NCI-H524 (cell line): ENCODE measurements at regions not wholly inside any gene's neighbourhood (a gene's known extent, or its start where the extent isn't known, plus 50 kb on each side); places are given as distances from the start of the nearest gene placed in this dataset.

ENCODE experiments used
- DNase-seq, 2 experiments: peaks; one replicate each; lab custom pipeline; 2025; lab: John Stamatoyannopoulos, UW

DNA sequence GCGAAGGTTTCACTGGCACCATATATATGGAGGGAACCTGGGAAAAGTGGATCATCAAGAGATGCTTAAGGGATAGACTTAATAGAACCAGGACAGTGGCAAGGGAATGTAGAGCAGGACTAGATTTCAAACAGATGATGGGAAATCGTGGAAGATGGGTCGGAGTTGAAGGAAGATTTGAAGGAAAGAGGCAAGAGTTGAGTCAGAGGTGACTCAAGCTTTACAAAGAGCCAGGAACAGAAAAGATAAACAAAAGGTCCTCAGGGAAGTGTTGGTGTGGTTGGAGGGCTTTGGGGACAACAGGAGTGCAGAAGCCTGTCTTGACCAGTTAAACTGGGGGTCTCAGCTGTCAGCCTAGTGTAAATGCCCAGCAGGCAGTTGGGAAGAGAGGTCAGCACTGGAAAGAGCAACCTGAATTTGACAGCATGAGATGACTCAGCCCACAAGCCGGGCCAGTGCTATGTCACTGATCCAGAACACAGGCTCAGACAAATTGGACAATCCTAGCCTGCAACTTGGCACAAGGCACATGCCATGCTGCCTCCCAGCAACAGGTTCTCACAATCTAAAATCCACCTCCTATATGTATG lies 230.5 kb downstream of the IDS start:
- DNase-seq: no peak

DNA sequence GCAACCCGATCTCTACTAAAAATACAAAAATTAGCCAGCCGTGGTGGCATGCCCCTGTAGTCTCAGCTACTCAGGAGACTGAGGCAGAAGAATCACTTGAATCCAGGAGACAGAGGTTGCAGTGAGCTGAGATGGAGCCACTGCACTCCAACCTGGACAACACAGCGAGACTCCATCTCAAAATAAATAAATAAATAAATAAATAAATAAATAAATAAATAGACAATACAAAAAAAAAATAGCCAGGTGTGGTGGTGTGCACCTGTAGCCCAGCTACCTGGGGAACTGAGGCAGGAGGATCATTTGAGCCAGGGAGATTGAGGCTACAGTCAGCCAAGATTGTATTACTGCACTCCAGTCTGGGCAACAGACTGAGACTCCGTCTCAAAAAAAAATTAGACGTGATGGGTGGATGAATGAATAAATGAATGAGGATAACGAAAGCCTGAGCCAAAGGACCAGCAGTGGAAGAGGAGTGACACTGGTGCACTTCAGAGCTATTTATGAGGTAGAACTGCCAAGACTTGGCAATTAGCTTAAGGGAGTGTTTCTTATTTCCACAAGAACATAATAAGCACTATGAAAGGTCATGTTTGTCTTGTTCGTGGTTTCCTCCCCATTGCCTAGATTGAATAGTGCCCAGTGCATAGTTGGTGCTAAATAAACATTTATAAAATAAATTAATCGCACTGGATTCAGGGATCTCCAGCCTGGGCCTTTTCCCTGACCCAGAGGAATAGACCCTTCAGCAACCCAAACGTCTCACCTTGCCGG lies 232.2 kb downstream of the IDS start:
- DNase-seq: no peak

DNA sequence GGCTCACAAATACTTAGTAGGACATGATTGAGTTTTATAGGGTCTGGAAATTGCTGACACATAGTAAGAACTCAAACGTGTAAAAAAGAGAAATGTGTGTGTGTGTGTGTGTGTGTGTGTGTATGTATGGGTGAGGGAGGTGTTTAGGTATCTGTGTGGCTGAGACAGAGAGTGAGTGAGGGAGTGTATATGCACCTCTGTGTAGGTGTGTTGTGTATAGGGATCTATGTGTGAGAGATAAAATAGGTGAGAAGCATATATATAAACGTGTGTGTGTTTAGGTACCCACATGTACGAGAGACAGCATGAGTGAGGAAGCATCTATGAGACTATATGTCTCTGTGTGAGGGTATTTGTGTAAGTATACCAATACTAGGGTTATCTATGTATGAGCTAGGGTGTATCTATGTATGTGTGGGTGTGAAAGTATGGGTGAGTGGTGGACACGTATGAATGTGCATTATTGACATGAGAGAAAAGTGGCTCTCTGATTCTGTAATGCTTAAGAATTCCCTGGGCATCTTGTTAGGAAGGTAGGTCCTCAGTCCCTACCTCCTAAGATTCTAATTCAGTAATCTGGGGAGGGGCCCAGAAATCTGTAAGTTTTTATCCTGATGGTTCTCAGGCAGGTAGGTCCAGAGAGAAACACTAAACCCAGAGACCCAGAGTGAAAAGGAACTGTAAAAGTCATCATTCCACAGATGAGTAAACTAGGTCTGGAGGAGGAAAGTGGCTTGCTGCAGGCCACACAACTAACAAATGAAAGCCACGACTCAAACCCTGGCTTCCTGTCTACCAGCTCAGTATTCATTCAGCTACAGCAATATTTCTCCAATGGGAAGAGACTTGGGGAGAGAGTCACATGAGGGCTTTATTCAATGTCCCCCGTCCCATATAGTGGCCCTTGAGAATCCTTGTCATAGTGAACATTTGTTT lies 237.0 kb downstream of the IDS start:
- DNase-seq: no peak

DNA sequence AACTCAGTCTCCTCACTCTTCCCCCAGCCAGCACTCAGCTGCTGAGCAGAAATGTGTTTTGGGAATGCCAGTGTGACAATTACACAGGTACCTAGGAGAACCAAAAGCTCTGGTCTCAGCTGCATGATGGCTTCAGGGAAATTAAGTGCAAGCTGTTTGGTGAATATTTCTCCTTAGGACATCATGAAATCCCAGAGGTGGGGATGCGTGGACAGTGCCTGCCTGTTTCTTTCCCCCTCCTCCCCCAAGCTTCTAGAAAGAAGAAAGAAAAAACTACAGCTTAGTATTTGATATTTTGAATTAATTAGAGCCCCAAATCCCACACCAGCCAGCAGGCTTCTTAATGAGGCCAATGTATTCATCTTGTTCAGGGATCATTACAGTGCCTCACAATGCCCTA lies 243.0 kb downstream of the IDS start:
- DNase-seq: no peak

DNA sequence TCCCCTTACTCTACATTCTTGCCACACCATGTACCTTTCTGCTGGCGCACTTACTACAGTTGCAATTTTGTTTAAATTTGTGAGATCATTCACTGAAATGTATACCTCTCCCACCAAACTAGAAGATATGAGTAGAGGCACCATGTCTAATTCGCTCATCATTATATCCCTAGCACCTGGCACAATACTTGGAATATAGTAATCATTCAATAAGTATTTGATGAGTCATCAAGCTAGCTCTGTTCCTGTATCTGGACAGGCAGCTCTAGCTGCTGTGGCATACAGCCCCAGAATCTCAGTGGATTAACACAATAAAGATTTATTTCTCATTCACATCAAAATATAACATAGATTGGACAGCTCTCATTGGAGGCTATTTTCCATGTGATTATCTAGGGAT lies 245.9 kb downstream of the IDS start:
- DNase-seq: no peak

DNA sequence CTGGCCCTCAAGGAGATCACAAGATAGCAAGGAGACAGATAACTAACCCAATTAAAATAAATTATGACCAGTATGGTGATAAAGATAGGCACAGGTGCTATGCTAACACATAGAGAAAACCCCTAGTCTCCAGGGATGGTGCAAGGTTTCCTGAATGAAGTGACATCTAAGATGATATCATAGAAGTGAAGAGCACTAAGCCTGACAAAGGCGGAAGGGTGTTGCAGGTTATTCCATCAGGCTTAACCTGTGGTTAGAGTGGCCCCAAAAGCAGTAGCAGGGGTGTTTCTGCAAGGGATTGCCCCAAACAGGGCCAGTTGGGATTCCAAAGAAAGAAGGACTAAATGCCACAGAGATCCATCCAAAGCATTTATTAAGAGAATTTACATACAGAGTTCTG lies 249.2 kb downstream of the IDS start:
- DNase-seq: no peak

DNA sequence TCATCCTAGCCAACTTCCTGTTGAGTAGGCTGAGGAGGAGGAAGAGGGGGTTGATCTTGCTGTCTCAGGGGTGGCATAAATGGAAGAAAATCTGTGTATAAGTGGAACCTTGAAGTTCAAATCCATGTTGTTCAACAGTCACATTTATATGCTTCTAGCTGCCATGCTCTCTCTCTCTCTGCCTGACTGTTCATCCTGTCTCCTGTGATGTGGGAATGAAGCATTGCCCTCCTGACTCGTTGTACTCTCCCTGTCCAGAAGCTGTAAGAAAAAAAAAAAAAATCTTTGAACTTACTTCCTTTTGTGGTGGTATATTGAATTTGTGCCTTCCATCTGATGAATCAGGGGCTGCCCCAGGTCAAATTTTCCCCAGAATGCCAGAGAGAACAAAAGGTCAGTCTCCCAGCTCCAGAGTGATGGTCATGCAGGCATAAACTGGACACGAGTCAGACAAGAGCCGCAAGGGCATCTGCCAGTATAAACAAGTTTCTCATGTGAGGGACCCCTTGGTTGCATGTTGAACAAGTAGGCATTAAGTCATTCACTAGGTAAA lies 257.0 kb downstream of the IDS start:
- DNase-seq: no peak

DNA sequence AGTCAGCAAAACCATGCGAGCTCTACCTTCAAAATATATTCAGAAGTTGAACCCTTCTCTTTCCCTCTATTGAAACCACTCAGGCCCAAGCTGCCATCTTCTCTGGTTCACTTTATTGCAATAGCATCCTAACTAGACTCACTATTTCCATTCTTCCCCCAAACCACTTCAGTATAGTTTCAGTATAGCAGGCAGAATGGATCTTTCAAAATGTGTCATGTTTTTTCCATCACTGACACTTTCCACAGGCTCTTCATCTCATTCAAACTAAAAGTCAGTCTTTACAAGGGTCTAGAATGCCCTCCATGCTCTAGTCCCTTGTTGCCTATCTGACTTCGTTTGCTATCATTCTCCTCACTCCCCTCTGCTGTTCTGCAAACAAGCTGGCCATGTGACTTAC lies 274.4 kb downstream of the IDS start:
- DNase-seq: no peak

DNA sequence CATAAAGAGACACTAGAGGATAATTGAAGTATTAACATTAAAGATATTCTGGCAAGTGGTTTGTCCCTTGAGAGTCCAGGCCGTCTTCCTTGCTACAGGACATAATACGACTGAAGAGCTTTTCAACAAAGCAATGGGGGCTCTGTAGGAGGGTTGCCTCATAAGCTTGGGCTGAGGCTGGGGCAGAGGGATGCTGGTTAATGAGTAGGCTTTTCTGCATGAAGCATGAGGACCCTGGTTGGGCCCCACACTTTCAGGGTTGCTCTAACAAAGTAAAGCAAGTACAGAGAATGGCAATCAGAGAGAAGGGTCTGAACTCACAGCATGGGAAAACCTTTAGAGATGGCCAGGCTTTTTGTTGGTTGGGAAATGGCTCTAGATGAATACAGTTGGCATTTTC lies 281.3 kb downstream of the IDS start:
- DNase-seq: peak; percentile 48 to 73

DNA sequence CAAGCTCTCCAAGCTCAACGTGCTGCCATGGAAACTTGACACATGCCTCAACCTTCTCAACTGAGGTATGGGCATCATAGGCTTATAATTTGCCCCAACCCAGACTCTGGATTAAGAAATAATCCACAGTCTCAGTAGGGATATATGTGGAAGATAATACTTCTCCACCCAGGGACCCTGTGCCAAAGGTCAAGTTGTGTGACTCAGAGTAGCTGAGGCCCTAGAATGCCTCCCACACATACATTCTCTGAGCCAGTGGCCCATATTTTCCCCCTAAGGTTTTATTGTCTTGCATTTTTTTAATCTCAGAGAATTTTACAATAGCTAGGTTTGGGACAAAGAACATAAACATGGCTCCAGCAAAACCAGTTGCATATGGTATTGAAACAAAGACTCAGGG lies 283.1 kb downstream of the IDS start:
- DNase-seq: no peak

DNA sequence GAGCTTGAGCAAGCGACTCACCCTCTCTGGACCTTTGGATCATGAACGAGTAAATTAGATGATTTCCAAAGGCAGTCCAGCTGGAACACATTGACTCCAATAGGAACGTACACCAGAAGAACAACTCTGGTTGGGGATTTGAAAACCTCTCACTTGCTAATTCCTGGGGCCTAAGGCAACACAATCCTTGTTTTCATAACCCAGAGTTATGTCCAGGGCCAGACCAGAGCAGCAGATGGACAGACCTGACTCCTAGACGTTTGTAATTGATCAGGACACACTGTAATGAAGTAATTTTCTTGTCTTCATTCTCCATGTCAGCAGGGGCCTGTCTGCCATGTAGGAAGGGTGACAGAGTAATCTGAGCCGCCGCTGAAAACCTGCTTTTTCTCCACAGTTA lies 283.9 kb downstream of the IDS start:
- no peak for DNase-seq

DNA sequence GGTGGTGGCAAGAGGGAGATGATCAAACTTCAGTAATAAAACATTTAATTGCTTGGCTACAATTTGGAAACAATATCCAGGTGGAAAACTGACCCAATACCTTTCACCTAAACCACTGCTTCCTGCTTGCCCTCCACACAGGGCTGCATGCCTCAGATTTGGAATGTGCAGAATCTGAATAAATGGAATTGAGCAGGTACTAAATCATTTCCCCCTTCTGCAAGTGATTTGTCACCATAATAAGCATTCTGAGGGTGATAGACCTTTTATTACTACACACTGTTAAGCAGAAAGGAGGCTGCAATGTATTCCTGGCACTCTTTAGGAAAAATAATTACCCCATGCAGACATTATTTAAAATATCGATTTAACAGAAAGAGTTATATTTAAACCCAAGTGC lies 291.8 kb downstream of the IDS start:
- no peak for DNase-seq

DNA sequence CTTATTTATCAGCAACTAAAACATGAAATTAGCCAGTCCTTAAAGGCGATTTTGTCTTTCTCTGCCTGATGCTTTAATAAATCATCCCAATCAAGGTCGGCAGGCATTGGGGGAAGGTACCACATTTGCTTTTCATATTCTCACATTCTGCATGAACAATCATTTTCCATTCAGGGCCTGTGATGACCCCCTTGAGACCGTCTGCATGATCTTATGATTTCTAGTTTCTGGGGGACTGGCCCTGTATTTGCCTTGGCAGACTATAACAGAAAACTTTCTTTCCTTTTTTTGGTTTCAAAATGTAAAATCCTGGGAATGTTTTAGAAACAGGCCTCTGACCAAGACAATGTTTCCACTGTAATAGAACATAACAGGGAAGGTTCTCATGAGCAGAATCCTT lies 296.8 kb downstream of the IDS start:
- no peak for DNase-seq

DNA sequence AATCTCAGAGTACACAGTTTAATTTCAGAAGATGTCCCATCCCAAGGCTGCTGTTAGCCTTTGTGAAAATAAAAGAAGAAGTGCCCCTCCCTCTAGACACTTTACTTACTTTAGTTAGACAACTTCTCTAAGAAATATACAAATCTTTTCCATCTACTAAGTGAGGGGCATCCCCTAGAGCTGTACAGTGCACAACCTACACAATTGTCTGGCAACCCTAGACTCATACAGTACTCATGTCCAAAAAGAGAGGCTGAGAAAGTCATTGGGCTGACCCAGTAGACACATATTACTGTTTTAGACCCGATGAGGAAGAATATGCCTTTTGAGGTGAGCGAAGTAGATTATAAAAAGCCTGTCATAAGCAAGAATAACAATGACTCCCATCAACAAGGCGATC lies 297.6 kb downstream of the IDS start:
- DNase-seq: no peak

DNA sequence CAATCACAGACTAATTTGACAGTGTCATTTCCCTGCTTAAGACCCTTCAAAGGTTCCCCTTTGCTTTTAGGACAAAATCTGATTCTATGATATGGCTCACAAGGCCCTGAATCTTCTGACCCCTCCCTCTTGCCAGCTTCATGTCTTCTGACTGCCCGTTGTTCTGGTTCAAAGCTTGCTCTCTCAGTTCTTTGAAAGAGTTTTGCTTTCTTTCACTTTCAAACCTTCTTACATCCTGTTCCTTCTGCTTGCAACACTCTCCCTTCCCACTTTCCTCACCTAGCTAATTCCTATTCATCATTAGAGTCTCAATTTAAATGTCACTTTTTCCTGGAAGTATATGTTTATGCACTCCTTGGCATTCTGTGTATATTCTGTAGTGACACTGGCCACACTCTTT lies 299.2 kb downstream of the IDS start:
- DNase-seq: no peak

DNA sequence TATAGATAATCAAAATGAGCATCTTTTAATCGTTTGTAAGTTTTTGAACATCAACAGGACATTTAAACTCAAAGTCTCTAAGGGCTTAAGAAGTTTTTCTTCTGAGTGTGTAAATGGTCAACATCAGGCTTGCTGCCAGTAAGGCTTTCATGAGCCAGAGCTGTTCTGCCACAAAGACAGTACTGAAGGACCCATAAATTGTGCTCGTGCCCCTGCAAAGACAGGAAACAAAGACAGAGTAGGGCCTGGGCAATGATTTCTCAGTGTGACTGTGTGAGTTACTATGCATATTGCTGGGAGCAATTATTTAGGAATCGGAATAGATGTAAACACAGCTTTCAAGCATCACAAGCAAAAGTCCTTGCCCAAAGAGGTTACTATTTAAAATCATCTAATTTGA lies 300.0 kb downstream of the IDS start:
- no peak for DNase-seq

DNA sequence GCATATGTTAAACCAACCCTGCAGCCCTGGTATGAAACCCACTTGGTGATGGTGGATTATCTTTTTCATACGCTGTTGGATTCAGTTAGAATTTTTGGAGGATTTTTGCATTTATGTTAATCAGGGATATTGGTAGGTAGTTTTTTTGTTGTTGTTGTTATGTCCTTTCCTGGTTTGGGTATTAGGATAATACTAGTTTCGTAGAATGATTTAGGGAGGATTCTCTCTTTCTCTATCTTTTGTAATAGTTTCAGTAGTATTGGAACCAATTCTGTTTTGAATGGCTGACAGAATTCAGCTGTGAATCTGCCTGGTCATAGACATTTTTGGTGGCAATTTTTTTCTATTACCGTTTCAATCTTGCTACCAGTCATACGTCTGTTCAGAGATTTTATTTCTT lies 305.4 kb downstream of the IDS start:
- DNase-seq: no peak

DNA sequence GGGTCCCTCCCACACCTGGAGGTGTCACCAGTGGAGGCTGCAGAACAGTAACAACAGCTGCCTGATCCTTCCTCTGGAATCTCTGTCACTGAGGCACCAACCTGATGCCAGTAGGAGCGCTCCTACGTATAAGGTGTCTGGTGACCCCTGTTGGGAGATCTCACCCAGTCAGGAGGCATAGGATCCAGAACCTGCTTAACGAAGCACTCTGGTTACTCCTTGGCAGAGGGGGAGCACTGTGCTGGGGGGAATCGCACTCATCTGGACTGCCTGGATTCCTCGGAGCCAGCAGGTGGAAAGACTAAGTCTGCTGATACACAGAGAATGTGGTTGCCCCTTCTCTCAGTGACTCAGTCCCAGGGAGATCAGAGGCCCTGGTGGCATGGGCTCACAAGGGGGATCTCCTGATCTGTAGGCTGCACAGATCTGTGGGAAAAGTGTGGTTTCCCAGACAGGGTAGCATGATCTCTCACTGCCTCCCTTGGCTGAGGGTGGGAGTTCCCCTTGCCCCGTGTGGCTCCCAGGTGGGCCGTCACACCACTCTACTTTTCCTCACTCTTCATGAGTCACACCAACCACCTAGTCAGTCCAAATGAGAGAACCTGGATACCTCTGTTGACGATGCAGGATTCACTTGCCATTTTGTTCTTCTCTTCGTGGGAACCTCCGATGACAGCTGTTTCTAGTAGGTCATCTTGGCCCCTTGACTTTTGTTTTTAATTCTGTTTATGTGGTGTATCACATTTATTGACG lies 305.9 kb downstream of the IDS start:
- no peak for DNase-seq

DNA sequence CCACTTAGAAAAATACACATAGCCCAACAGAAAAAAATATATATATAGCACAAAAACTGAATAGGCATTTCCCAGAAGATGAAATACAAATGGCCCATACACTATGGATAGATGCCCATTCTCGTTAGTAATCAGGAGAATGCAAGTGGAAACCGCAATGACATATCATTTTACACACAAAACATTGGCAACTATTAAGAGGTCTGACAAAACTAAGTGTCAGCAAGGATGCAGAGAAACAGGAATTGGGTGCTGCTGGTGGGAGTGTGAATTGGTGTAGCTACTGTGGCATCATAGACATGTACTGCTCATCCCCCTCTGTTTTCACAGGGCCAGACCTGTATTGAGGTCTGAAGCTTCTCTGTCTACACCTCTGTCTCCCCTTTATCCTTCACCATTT lies 320.0 kb downstream of the IDS start:
- DNase-seq: no peak

DNA sequence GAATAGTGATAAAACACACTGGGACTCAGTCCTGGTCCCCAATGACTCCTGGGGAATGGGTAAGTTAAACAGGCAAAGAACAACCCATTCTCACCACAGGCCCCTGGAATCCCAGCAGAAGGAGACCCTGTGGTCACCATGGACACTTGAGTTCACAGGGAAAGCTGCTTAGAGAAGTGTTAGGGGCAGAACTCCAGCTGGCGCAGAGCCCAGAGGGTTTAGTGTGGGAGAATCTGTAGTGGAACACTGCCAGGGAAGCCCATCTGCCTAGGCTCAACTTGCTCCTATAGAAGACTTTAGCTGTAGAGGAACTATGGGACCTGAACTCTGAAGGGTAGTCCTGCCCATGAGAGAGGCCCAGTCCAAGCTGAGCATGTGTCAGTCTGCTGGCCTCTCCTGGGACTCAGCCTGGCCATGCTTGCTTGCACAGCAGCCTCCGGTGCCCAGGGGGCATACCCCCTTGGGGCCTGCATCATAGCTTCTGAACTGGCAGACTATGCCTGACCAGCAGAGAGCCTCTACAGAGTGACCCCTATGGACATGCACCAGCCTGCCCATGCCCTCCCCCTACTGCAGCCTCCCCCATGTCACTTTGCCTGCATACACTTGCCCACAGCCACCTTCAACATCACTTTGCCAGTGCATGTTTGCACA lies 343.5 kb downstream of the IDS start:
- peak; percentile 91 to 95 for DNase-seq

DNA sequence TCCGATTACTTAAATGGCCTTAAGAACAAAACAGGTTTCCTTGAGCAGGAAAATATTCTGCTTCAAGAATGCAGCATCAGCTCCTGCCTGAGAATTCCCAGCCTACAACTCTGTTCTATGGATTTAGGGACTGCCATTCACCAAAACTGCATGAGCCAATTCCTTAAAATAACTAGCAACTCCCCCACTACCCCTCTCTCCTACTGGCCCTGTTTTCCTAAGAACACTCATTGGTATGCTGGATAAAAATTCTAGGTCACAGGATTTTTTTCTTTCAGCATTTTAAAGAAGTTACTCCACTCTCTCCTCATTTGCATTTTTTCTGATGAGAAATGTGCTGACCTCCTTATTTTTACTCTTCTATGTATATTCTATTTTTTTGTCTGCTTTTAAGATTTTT lies 347.1 kb downstream of the IDS start:
- peak in 1 of 2 experiments; percentile 44 for DNase-seq
